Sigmoid colon (tissue), 4 donors: ENCODE measurements at regions not wholly inside any gene's neighbourhood (a gene's known extent, or its start where the extent isn't known, plus 50 kb on each side); places are given as distances from the start of the nearest gene placed in this dataset.

Source experiments
- EP300 ChIP-seq, 4 donors: sonication (generic); formaldehyde crosslinking; IDR thresholded peaks; one replicate each; pipeline ENCODE4 v1.6.1; 2017; ENCODE audit warnings: antibody characterized with exemption in 4 of 4
- POLR2A ChIP-seq, 2 donors: fragments of 450-650 bp; IDR thresholded peaks; one replicate each; pipeline ENCODE4 v1.6.1; 2016; ENCODE audit warnings: antibody characterized with exemption in 2 of 2, mild to moderate bottlenecking in 2 of 2, moderate library complexity in 2 of 2
- POLR2AphosphoS5 ChIP-seq, 4 donors: sonication (generic); formaldehyde crosslinking; IDR thresholded peaks; one replicate each; pipeline ENCODE4 v1.6.1; 2017; ENCODE audit warnings: antibody characterized with exemption in 4 of 4
- TF ChIP-seq, protein P1 (sequence below), 4 experiments: fragments of 450-650 bp in 3 of 4; fragments of 200-600 bp in 1 of 4; IDR thresholded peaks; one replicate each; pipeline ENCODE4 v1.5.1; 2016 to 2019; ENCODE audit warnings: antibody characterized with exemption in 4 of 4, mild to moderate bottlenecking in 3 of 4, moderate library complexity in 2 of 4

DNA sequence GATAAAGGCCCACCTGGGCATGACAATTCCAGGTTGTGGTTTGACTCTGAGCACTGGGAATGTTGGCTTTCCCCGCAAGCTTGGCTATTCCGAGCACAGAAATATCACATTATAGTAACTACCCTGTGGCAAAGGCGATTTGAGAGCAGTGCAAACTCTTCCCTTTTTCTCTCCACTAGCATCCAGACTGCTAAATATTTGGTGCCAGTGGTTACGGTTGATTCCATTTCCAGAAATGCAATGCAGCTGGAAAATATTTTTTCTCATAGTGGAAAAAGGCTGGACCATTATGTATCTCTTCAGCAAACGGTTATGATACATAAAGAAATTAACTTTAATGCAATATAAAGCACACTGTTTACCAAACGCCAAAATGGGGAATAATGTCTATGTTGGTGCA, 158.0 kb downstream of the ENC1 start:
- TF ChIP-seq, protein P1, sequence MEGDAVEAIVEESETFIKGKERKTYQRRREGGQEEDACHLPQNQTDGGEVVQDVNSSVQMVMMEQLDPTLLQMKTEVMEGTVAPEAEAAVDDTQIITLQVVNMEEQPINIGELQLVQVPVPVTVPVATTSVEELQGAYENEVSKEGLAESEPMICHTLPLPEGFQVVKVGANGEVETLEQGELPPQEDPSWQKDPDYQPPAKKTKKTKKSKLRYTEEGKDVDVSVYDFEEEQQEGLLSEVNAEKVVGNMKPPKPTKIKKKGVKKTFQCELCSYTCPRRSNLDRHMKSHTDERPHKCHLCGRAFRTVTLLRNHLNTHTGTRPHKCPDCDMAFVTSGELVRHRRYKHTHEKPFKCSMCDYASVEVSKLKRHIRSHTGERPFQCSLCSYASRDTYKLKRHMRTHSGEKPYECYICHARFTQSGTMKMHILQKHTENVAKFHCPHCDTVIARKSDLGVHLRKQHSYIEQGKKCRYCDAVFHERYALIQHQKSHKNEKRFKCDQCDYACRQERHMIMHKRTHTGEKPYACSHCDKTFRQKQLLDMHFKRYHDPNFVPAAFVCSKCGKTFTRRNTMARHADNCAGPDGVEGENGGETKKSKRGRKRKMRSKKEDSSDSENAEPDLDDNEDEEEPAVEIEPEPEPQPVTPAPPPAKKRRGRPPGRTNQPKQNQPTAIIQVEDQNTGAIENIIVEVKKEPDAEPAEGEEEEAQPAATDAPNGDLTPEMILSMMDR (IDR thresholded peaks at IDR 0.05), result no peak
- TF ChIP-seq POLR2AphosphoS5 (IDR thresholded peaks at IDR 0.05) (no peak), EP300 (IDR thresholded peaks at IDR 0.05) (no peak), POLR2A (IDR thresholded peaks at IDR 0.05) (no peak)
